H1 (cell line): ENCODE measurements at regions not wholly inside any gene's neighbourhood (a gene's known extent, or its start where the extent isn't known, plus 50 kb on each side); places are given as distances from the start of the nearest gene placed in this dataset.

ENCODE experiments used
- CREB1 ChIP-seq: IDR thresholded peaks from 2 replicates; pipeline ENCODE4 v1.6.1; 2012; ENCODE audit warnings: inconsistent platforms
- CTCF ChIP-seq, 3 experiments: IDR thresholded peaks; 1 replicate in 2 of 3; 2 replicates in 1 of 3; pipeline versions ENCODE4 v1.5.1 to v1.6.1; 2011; ENCODE audit warnings: low read length in 3 of 3, mild to moderate bottlenecking in 3 of 3, inconsistent platforms in 2 of 3, low read depth in 1 of 3, moderate library complexity in 1 of 3; ENCODE audit not compliant: insufficient read depth in 1 of 3; ENCODE audit errors: control extremely low read depth in 1 of 3
- MAX ChIP-seq: IDR thresholded peaks from 2 replicates; pipeline ENCODE4 v1.6.1; 2012; ENCODE audit warnings: inconsistent platforms
- SIRT6 ChIP-seq: IDR thresholded peaks from one replicate; pipeline ENCODE4 v1.7.1; 2012; ENCODE audit warnings: low read length, inconsistent platforms
- TCF12 ChIP-seq: IDR thresholded peaks from 2 replicates; pipeline ENCODE4 v1.6.1; 2011; ENCODE audit warnings: low read depth, mild to moderate bottlenecking, low read length

GRCh38 chr1:215476541-215476940 lies 90.6 kb upstream of the KCTD3 start (continued):
- TF ChIP-seq CTCF (IDR thresholded peaks at IDR 0.05; ENCODE audit: control extremely low read depth in 1 of 3, insufficient read depth in 1 of 3, low read depth in 1 of 3, low read length in 3 of 3) (no peak), CREB1 (no peak), MAX (no peak), TCF12 (no peak), SIRT6 (no peak)
